VCaP (cell line): ENCODE measurements at regions not wholly inside any gene's neighbourhood (a gene's known extent, or its start where the extent isn't known, plus 50 kb on each side); places are given as distances from the start of the nearest gene placed in this dataset.

Experiments used
- H3K27ac ChIP-seq: fragments of 450-650 bp; 2 replicates; pipeline ENCODE4 v1.5.1; 2017
- CTCF ChIP-seq: fragments of 450-650 bp; conservative IDR thresholded peaks from 2 replicates; pipeline ENCODE4 v1.5.1; 2017; ENCODE audit warnings: mild to moderate bottlenecking, moderate library complexity

- no peak for TF ChIP-seq CTCF
- no peak overlapping the region for H3K27ac ChIP-seq
Observed at GRCh38 chr4:137393044-137393443, 139.2 kb downstream of the PCDH18 start.

GRCh38 chr4:137390707-137391106 lies 141.6 kb downstream of the PCDH18 start:
- no peak overlapping the region for H3K27ac ChIP-seq

DNA sequence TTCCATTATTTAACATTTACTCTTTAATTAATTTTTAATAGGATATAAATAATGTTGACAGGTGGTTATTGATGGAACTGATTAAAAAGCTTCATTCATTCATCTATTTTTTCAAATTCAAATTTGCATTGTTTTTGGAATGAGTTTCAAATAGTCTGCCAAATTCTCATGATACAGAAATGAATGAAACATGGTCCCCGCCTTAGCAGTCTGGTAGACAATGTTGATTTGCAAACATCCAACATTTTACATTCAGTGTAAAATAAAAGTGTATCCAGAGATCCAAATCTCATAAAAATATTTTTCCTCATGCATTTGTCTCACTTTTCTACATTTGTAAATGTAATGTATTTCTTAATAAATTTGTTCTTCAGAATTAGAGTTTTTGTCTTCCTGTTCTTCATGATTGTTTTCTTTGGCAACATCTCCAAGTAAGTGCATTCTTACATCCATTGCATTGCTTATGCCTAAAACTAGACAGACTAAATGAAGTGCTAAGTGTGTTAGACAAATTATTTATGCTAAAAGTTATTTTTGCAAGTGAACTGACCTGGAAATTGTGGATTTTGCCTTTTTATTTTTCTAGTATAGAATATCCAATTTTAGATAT lies 142.3 kb downstream of the PCDH18 start:
- no peak overlapping the region for H3K27ac ChIP-seq
- TF ChIP-seq CTCF, result no peak

More at GRCh38 chr4:137390707-137391106, 141.6 kb downstream of the PCDH18 start:
- no peak for TF ChIP-seq CTCF

- no peak for TF ChIP-seq CTCF
- no peak overlapping the region for H3K27ac ChIP-seq
Observed at GRCh38 chr4:137387924-137388323, 144.4 kb downstream of the PCDH18 start.

GRCh38 chr4:137384476-137384875 lies 147.8 kb downstream of the PCDH18 start:
- no peak overlapping the region for H3K27ac ChIP-seq
- TF ChIP-seq CTCF, result no peak

DNA sequence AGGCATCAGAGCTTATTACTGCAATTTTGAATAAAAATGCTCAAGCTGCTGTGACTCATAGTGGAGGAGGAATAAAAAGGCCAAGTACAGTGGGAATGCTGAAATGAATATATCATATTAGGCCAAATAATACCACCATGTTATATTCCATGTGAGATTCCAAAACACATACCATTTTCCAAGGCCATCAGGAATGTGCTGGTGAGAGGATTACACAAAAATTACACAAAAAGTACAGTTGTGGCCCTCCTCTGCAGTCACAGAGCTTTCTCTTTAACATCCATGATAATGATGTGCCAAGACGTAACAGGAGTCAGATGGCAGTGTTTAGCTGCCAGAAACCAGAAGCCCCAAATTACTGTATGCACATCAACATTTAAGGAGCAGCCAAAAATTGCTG lies 153.5 kb downstream of the PCDH18 start:
- H3K27ac ChIP-seq, result no peak overlapping the region
- no peak for TF ChIP-seq CTCF

DNA sequence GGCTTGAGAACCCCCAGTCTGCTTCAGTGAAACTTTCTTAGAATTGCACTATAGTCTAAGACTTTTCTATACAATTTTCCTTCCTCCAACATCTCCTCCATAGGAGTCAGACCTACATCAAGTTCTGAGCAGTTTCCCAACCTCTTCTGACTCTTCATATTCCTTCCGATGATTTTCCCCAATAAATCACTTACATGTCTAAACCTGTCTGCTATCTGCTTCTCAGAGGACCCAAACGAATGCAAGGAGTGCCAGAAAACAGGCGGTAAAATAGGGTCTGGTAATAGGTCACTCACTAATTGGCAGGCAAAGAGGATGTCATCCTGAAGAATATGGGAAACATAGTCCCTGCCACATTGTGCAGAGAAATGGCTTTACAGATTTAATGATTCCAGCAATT lies 153.9 kb downstream of the PCDH18 start:
- H3K27ac ChIP-seq, result no peak overlapping the region
- no peak for TF ChIP-seq CTCF
